ENCODE measurements at regions not wholly inside any gene's neighbourhood (a gene's known extent, or its start where the extent isn't known, plus 50 kb on each side); places are given as distances from the start of the nearest gene placed in this dataset.

DNA sequence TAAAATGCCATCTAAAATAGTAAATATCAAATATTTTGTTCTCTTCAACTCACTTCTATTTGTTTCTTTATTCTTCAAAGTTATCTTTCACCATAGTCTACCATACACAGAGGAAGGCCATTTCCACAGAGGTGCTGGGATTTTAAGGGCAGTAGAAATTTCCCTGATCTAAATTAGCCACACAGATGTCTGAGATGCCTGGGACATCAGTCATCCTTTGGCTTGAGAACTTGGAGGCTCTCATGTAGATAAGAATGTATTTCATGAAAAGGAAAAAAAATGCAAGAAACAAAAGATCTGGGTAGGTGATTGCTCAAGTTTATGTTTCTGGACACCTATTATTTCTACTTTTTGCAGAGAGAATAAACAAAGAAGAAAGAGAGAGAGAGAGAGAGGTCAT lies 1008.2 kb downstream of the NLGN4X start:
- no peak for TF ChIP-seq ZNF384 (IDR thresholded peaks at IDR 0.05)
- no peak for TF ChIP-seq SUZ12 (IDR thresholded peaks at IDR 0.05)
- no peak for TF ChIP-seq FOXK2 (IDR thresholded peaks at IDR 0.05)
- no peak for TF ChIP-seq TARDBP (IDR thresholded peaks at IDR 0.05)
- no peak for TF ChIP-seq CTBP1 (IDR thresholded peaks at IDR 0.05; ENCODE audit: borderline replicate concordance)
- no peak for TF ChIP-seq FOXM1 (IDR thresholded peaks at IDR 0.05; ENCODE audit: borderline replicate concordance)
- no peak for TF ChIP-seq BHLHE40 (IDR thresholded peaks at IDR 0.05; ENCODE audit: borderline replicate concordance)
- TF ChIP-seq HDGF (IDR thresholded peaks at IDR 0.05; ENCODE audit: borderline replicate concordance) = no peak
- TF ChIP-seq SP1 (IDR thresholded peaks at IDR 0.05) = no peak
- TF ChIP-seq FOXA1 (IDR thresholded peaks at IDR 0.05) = no peak
